ENCODE measurements at regions not wholly inside any gene's neighbourhood (a gene's known extent, or its start where the extent isn't known, plus 50 kb on each side); places are given as distances from the start of the nearest gene placed in this dataset.

- no peak for TF ChIP-seq CTCF (conservative IDR thresholded peaks at IDR 0.05; ENCODE audit: low read depth, low read length)
- no peak for TF ChIP-seq EZH2 (IDR thresholded peaks at IDR 0.05; ENCODE audit: borderline replicate concordance, low read depth, low read length, poor library complexity, severe bottlenecking)
These were observed 127.5 kb upstream of the CCDC28A start for GRCh38 chr6:138645976-138646640.

Data from A673 (cell line).